Mesendoderm (in vitro differentiated cells): ENCODE measurements at regions not wholly inside any gene's neighbourhood (a gene's known extent, or its start where the extent isn't known, plus 50 kb on each side); places are given as distances from the start of the nearest gene placed in this dataset.

Source experiments
- DNase-seq: peaks from one replicate; pipeline ENCODE4 v3.0.0; 2013
- H2AK5ac ChIP-seq: 2 replicates; pipeline ENCODE4 v1.6.1; 2013; ENCODE audit warnings: low read length, inconsistent platforms
- H2BK120ac ChIP-seq: 2 replicates; pipeline ENCODE4 v1.6.1; 2013; ENCODE audit warnings: low read depth, mild to moderate bottlenecking, low read length, moderate library complexity, mixed read lengths
- H2BK15ac ChIP-seq: replicated peaks from 2 replicates; pipeline ENCODE4 v1.6.1; 2013; ENCODE audit warnings: low read depth, mild to moderate bottlenecking, moderate library complexity
- H2BK5ac ChIP-seq: 2 replicates; pipeline ENCODE4 v1.6.1; 2013; ENCODE audit warnings: low read length, inconsistent platforms
- H3K18ac ChIP-seq: 2 replicates; pipeline ENCODE4 v1.6.1; 2013; ENCODE audit warnings: mild to moderate bottlenecking, low read length, mixed read lengths
- H3K23ac ChIP-seq: one replicate; pipeline ENCODE4 v1.6.1; 2013; ENCODE audit warnings: low read length
- H3K27ac ChIP-seq: 2 replicates; pipeline ENCODE4 v1.5.1; 2013; ENCODE audit warnings: low read depth, mild to moderate bottlenecking, inconsistent platforms, low read length, moderate library complexity
- H3K27me3 ChIP-seq: 2 replicates; pipeline ENCODE4 v1.6.1; 2013; ENCODE audit warnings: low read length, control low read depth, mild to moderate bottlenecking, inconsistent platforms; ENCODE audit not compliant: insufficient read depth, poor library complexity
- H3K36me3 ChIP-seq: 2 replicates; pipeline ENCODE4 v1.6.1; 2013; ENCODE audit warnings: low read length, inconsistent platforms; ENCODE audit not compliant: control insufficient read depth, insufficient read depth
- H3K4ac ChIP-seq: one replicate; pipeline ENCODE4 v1.6.1; 2013; ENCODE audit warnings: low read depth, mild to moderate bottlenecking, low read length, moderate library complexity
- H3K4me1 ChIP-seq: 2 replicates; pipeline ENCODE4 v1.6.1; 2013; ENCODE audit warnings: low read depth, low read length, inconsistent platforms; ENCODE audit not compliant: control insufficient read depth
- H3K4me2 ChIP-seq: 2 replicates; pipeline ENCODE4 v1.6.1; 2013; ENCODE audit warnings: low read length
- H3K4me3 ChIP-seq: 2 replicates; pipeline ENCODE4 v1.5.1; 2013; ENCODE audit warnings: mild to moderate bottlenecking, low read length
- H3K56ac ChIP-seq: one replicate; pipeline ENCODE4 v1.6.1; 2013; ENCODE audit warnings: low read length
- H3K79me1 ChIP-seq: 2 replicates; pipeline ENCODE4 v1.6.1; 2013; ENCODE audit warnings: low read length, inconsistent platforms
- H3K79me2 ChIP-seq: 2 replicates; pipeline ENCODE4 v1.6.1; 2013; ENCODE audit warnings: mild to moderate bottlenecking, low read length; ENCODE audit not compliant: control insufficient read depth, insufficient read depth
- H3K9ac ChIP-seq: 2 replicates; pipeline ENCODE4 v1.6.1; 2013; ENCODE audit warnings: low read length, inconsistent platforms
- H4K5ac ChIP-seq: one replicate; pipeline ENCODE4 v1.6.1; 2013; ENCODE audit warnings: low read length
- H4K8ac ChIP-seq: one replicate; pipeline ENCODE4 v1.6.1; 2013; ENCODE audit warnings: low read depth, mild to moderate bottlenecking, control low read depth, low read length, moderate library complexity
- WGBS: extraction: QIAGEN DNeasy Blood & Tissue Kit; methylation state at CpG from one replicate; pipeline ENCODE4 v1.1.7; 2013; ENCODE audit warnings: low lambda C conversion rate, missing lambda C conversion rate; ENCODE audit not compliant: insufficient coverage; ENCODE audit errors: extremely low coverage; 5-methylcytosine and 5-hydroxymethylcytosine counted together

GRCh38 chr15:46166750-46167149 lies 531.9 kb downstream of the SQOR start:
- Histone ChIP-seq H3K79me1 (no peaks in the 10 kb centered on the region), H3K27ac (no peak overlapping the region), H3K4me1 (no peaks in the 10 kb centered on the region), H3K27me3 (no peaks in the 10 kb centered on the region), H3K36me3 (no peaks in the 10 kb centered on the region), H2BK15ac (no peak overlapping the region), H2AK5ac (no peak overlapping the region), H3K79me2 (no peaks in the 10 kb centered on the region), H4K8ac (no peak overlapping the region), H2BK120ac (no peak overlapping the region), H4K5ac (no peak overlapping the region), H3K18ac (no peak overlapping the region), H2BK5ac (no peak overlapping the region), H3K4me3 (no peak overlapping the region), H3K23ac (no peak overlapping the region), H3K4me2 (no peak overlapping the region), H3K56ac (no peak overlapping the region), H3K9ac (no peak overlapping the region), H3K4ac (no peak overlapping the region)
- no peak for DNase-seq
- no CpG with 5 or more reads among the region's 1 CpG for WGBS

DNA sequence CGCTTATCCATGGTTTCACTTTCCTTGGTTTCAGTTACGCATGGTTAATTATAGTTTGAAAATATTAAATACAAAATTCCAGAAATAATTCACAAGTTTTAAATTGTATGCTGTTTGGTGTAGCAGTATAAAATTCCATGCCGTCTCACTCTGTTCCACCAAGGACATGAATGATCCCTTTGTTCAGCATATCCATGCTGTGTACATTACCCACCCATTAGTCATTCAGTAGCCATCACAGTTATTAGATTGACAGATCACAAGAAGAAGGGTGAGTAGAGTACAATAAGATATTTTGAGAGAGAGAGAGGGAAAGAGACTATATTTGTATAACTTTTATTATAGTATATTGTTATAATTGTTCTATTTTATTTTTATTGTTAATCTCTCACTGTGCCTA lies 535.5 kb downstream of the SQOR start:
- H3K18ac ChIP-seq, result no peak overlapping the region
- no peaks in the 10 kb centered on the region for H3K79me1 ChIP-seq
- no peaks in the 10 kb centered on the region for H3K79me2 ChIP-seq
- no CpG with 5 or more reads among the region's 3 CpGs for WGBS
- H4K5ac ChIP-seq, result no peak overlapping the region
- H3K4me2 ChIP-seq, result no peak overlapping the region
- H4K8ac ChIP-seq, result no peak overlapping the region
- H2BK15ac ChIP-seq, result no peak overlapping the region
- no peaks in the 10 kb centered on the region for H3K36me3 ChIP-seq
- H3K4me1 ChIP-seq, result no peaks in the 10 kb centered on the region
- no peak overlapping the region for H3K9ac ChIP-seq
- H3K56ac ChIP-seq, result no peak overlapping the region
- no peaks in the 10 kb centered on the region for H3K27me3 ChIP-seq
- no peak overlapping the region for H3K23ac ChIP-seq
- DNase-seq, result no peak
- no peak overlapping the region for H2BK5ac ChIP-seq
- H3K4ac ChIP-seq, result no peak overlapping the region
- no peak overlapping the region for H3K27ac ChIP-seq
- H3K4me3 ChIP-seq, result no peak overlapping the region
- no peak overlapping the region for H2AK5ac ChIP-seq
- H2BK120ac ChIP-seq, result no peak overlapping the region

GRCh38 chr15:46174122-46174521 lies 539.3 kb downstream of the SQOR start:
- no peaks in the 10 kb centered on the region for H3K27me3 ChIP-seq
- H3K56ac ChIP-seq, result no peak overlapping the region
- H3K4me2 ChIP-seq, result no peak overlapping the region
- H2BK5ac ChIP-seq, result no peak overlapping the region
- no peak overlapping the region for H3K9ac ChIP-seq
- H3K23ac ChIP-seq, result no peak overlapping the region
- no peak overlapping the region for H2BK15ac ChIP-seq
- no peak for DNase-seq
- H3K36me3 ChIP-seq, result no peaks in the 10 kb centered on the region
- H3K4me3 ChIP-seq, result no peak overlapping the region
- H2AK5ac ChIP-seq, result no peak overlapping the region
- no peak overlapping the region for H2BK120ac ChIP-seq
- no peaks in the 10 kb centered on the region for H3K4me1 ChIP-seq
- no peak overlapping the region for H3K18ac ChIP-seq
- H4K8ac ChIP-seq, result no peak overlapping the region
- H3K4ac ChIP-seq, result no peak overlapping the region
- no peaks in the 10 kb centered on the region for H3K79me2 ChIP-seq
- H3K27ac ChIP-seq, result no peak overlapping the region
- H4K5ac ChIP-seq, result no peak overlapping the region
- H3K79me1 ChIP-seq, result no peaks in the 10 kb centered on the region
- no CpG with 5 or more reads among the region's 2 CpGs for WGBS

DNA sequence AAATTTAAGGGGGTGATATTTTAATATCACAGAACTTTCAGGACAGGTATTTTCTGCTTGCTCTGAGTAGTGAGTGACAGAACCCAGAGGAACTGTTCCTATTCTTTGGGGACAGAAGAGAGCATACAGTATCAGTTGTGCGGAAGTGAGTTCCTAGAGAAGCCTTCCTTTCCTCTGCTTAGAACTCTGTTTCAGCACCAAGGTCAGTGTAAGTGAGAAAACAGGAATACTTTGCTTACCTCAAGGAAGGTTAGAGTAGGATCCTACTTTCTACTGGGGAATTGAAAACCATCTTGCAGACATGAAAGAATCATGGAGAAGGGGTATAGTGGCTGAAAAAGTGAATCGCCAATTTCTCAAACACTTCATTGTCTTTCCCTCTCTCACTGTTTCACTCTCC lies 542.4 kb downstream of the SQOR start:
- no CpG with 5 or more reads among the region's 2 CpGs for WGBS
- Histone ChIP-seq H3K4ac (no peak overlapping the region), H4K8ac (no peak overlapping the region), H2BK5ac (no peak overlapping the region), H3K36me3 (no peaks in the 10 kb centered on the region), H3K27ac (no peak overlapping the region), H3K79me2 (no peaks in the 10 kb centered on the region), H3K4me2 (no peak overlapping the region), H3K79me1 (no peaks in the 10 kb centered on the region), H3K27me3 (no peaks in the 10 kb centered on the region), H2BK15ac (no peak overlapping the region), H4K5ac (no peak overlapping the region), H2BK120ac (no peak overlapping the region), H3K9ac (no peak overlapping the region), H3K18ac (no peak overlapping the region), H3K56ac (no peak overlapping the region), H3K4me3 (no peak overlapping the region), H3K4me1 (no peaks in the 10 kb centered on the region), H2AK5ac (no peak overlapping the region), H3K23ac (no peak overlapping the region)
- peak; percentile 12 for DNase-seq

GRCh38 chr15:46178138-46178537 lies 543.3 kb downstream of the SQOR start:
- Histone ChIP-seq H3K4me3 (no peak overlapping the region), H3K56ac (no peak overlapping the region), H3K4me1 (no peaks in the 10 kb centered on the region), H2AK5ac (no peak overlapping the region), H4K8ac (no peak overlapping the region), H2BK120ac (no peak overlapping the region), H3K9ac (no peak overlapping the region), H3K27me3 (no peaks in the 10 kb centered on the region), H3K4me2 (no peak overlapping the region), H3K4ac (no peak overlapping the region), H3K27ac (no peak overlapping the region), H2BK15ac (no peak overlapping the region), H4K5ac (no peak overlapping the region), H3K36me3 (no peaks in the 10 kb centered on the region), H3K79me1 (no peaks in the 10 kb centered on the region), H3K18ac (no peak overlapping the region), H3K79me2 (no peaks in the 10 kb centered on the region), H3K23ac (no peak overlapping the region), H2BK5ac (no peak overlapping the region)
- no CpG with 5 or more reads among the region's 1 CpG for WGBS
- no peak for DNase-seq

GRCh38 chr15:46207341-46207740 lies 572.5 kb downstream of the SQOR start:
- DNase-seq, result no peak

More at GRCh38 chr15:46207341-46207740, 572.5 kb downstream of the SQOR start:
- Histone ChIP-seq H3K4ac (no peak overlapping the region), H3K56ac (no peak overlapping the region), H3K4me1 (no peaks in the 10 kb centered on the region), H2BK120ac (no peak overlapping the region), H3K4me3 (no peak overlapping the region), H4K5ac (no peak overlapping the region), H3K18ac (no peak overlapping the region), H3K23ac (no peak overlapping the region), H3K36me3 (no peaks in the 10 kb centered on the region), H3K27ac (no peak overlapping the region), H3K4me2 (no peak overlapping the region), H2BK15ac (no peak overlapping the region), H3K79me2 (no peaks in the 10 kb centered on the region), H3K27me3 (no peaks in the 10 kb centered on the region), H4K8ac (no peak overlapping the region), H2BK5ac (no peak overlapping the region), H3K79me1 (no peaks in the 10 kb centered on the region), H2AK5ac (no peak overlapping the region), H3K9ac (no peak overlapping the region)
- WGBS, result no CpG with 5 or more reads among the region's 2 CpGs
